RWPE2 (cell line): ENCODE measurements at regions not wholly inside any gene's neighbourhood (a gene's known extent, or its start where the extent isn't known, plus 50 kb on each side); places are given as distances from the start of the nearest gene placed in this dataset.

Experiments used
- ATAC-seq: fragments of 200-7000 bp; cut with Tn5 transposase; 3 replicates; pipeline ENCODE4 v1.9.1; 2021; ENCODE audit warnings: low read depth
- DNase-seq: peaks from one replicate; pipeline ENCODE4 v3.0.0-alpha.2; 2020; ENCODE audit warnings: low spot score
- H3K27ac ChIP-seq: fragments of 450-650 bp; 2 replicates; pipeline ENCODE4 v1.5.1; 2017; ENCODE audit warnings: mild to moderate bottlenecking; ENCODE audit not compliant: poor library complexity, severe bottlenecking
- H3K27me3 ChIP-seq: fragments of 250-450 bp; sonication (Bioruptor Pico); 2 replicates; pipeline ENCODE4 v1.5.1; 2021; ENCODE audit warnings: mild to moderate bottlenecking, moderate library complexity; ENCODE audit not compliant: insufficient read depth, poor library complexity, severe bottlenecking
- H3K36me3 ChIP-seq: fragments of 250-450 bp; sonication (Bioruptor Pico); 2 replicates; pipeline ENCODE4 v1.5.1; 2020; ENCODE audit warnings: low read depth, mild to moderate bottlenecking, moderate library complexity
- H3K4me1 ChIP-seq: fragments of 250-450 bp; sonication (Bioruptor Pico); 2 replicates; pipeline ENCODE4 v1.5.1; 2021; ENCODE audit warnings: mild to moderate bottlenecking, moderate library complexity; ENCODE audit not compliant: insufficient read depth, poor library complexity, severe bottlenecking
- H3K4me3 ChIP-seq: fragments of 250-450 bp; sonication (Bioruptor Pico); 2 replicates; pipeline ENCODE4 v1.5.1; 2021; ENCODE audit warnings: mild to moderate bottlenecking, moderate library complexity; ENCODE audit not compliant: severe bottlenecking
- H3K9me3 ChIP-seq: fragments of 250-450 bp; sonication (Bioruptor Pico); 2 replicates; pipeline ENCODE4 v1.5.1; 2021; ENCODE audit warnings: mild to moderate bottlenecking, moderate library complexity; ENCODE audit not compliant: severe bottlenecking
- CTCF ChIP-seq: fragments of 450-650 bp; IDR thresholded peaks from one replicate; pipeline ENCODE4 v1.5.1; 2017; ENCODE audit warnings: mild to moderate bottlenecking, moderate library complexity; ENCODE audit not compliant: poor library complexity, severe bottlenecking

- Histone ChIP-seq H3K27ac (no peak overlapping the region), H3K4me3 (no peak overlapping the region), H3K27me3 (no peaks in the 10 kb centered on the region), H3K9me3 (no peaks in the 10 kb centered on the region), H3K4me1 (no peaks in the 10 kb centered on the region), H3K36me3 (no peaks in the 10 kb centered on the region)
- DNase-seq (no peak), ATAC-seq (no peak)
- no peak for TF ChIP-seq CTCF
Observed at GRCh38 chr3:6709178-6709577, 151.7 kb upstream of the GRM7 start.

- Histone ChIP-seq H3K4me1 (no peaks in the 10 kb centered on the region), H3K27me3 (no peaks in the 10 kb centered on the region), H3K9me3 (no peaks in the 10 kb centered on the region), H3K36me3 (no peaks in the 10 kb centered on the region), H3K27ac (no peak overlapping the region), H3K4me3 (no peak overlapping the region)
- no peak for TF ChIP-seq CTCF
- DNase-seq (no peak), ATAC-seq (no peak)
Observed at GRCh38 chr3:6714962-6715361, 146.0 kb upstream of the GRM7 start.

GRCh38 chr3:6716420-6716819, 144.5 kb upstream of the GRM7 start:
- H3K4me3 ChIP-seq = no peak overlapping the region
- no peak overlapping the region for H3K27ac ChIP-seq
- no peak for DNase-seq
- H3K36me3 ChIP-seq = no peaks in the 10 kb centered on the region
- TF ChIP-seq CTCF = no peak
- no peaks in the 10 kb centered on the region for H3K4me1 ChIP-seq
- H3K27me3 ChIP-seq = no peaks in the 10 kb centered on the region
- ATAC-seq = no peak
- no peaks in the 10 kb centered on the region for H3K9me3 ChIP-seq

GRCh38 chr3:6717026-6717943, 143.6 kb upstream of the GRM7 start:
- no peak for ATAC-seq
- Histone ChIP-seq H3K27me3 (no peaks in the 10 kb centered on the region), H3K36me3 (no peaks in the 10 kb centered on the region), H3K4me1 (no peaks in the 10 kb centered on the region), H3K4me3 (no peak overlapping the region), H3K9me3 (no peaks in the 10 kb centered on the region), H3K27ac (no peak overlapping the region)
- TF ChIP-seq CTCF = no peak
- DNase-seq = no peak

- TF ChIP-seq CTCF = no peak
- Histone ChIP-seq H3K27me3 (no peaks in the 10 kb centered on the region), H3K4me1 (no peaks in the 10 kb centered on the region), H3K9me3 (no peaks in the 10 kb centered on the region), H3K36me3 (no peaks in the 10 kb centered on the region), H3K27ac (no peak overlapping the region), H3K4me3 (no peak overlapping the region)
- DNase-seq (no peak), ATAC-seq (no peak)
Observed at GRCh38 chr3:6719999-6720398, 140.9 kb upstream of the GRM7 start.
